ENCODE measurements at regions not wholly inside any gene's neighbourhood (a gene's known extent, or its start where the extent isn't known, plus 50 kb on each side); places are given as distances from the start of the nearest gene placed in this dataset.

GRCh38 chr16:19361587-19361986 lies 56.1 kb upstream of the TMC5 start:
- DNase-seq: no peak

DNA sequence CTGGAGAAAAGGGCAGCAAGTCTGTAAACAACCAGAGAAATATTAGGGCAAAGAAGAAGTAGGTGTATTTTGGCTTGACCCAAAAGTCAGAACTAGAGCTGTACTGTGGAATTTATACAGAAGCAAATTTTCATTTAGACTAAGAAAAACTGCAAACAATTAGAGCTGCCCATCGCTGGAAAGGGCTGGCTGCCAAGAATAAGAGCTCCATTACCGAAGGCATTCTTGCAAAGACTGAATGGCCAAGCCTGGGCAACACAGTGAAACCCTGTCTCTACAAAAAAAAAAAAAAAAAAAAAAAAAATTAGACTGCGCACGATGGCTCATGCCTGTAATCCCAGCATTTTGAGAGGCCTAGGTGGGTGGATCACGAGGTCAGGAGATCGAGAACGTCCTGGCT lies 53.9 kb upstream of the TMC5 start:
- peak in 32 of 58 donors; percentile 0 to 56 (median 18) for DNase-seq

- DNase-seq: no peak
Observed at GRCh38 chr16:19365486-19365885, 52.2 kb upstream of the TMC5 start.

DNA sequence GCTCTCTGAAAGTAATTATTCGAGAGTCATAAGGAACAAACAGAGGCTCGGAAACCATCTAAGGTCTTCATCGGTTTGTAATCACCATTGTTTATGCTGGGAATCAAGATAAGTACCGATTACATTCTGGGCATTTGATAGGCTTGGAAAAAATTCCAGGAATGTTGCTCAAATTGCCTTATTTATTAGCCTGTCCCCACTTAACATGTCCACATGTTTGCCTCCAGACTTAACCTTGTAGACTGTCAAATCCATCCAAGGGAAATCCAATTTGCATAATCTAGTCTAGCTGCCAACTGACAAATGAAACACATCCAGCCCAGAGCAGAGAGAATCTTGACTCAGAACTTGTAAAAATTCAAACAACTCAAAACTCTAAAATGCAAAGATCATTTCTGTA lies 51.3 kb upstream of the TMC5 start:
- no peak for DNase-seq

DNA sequence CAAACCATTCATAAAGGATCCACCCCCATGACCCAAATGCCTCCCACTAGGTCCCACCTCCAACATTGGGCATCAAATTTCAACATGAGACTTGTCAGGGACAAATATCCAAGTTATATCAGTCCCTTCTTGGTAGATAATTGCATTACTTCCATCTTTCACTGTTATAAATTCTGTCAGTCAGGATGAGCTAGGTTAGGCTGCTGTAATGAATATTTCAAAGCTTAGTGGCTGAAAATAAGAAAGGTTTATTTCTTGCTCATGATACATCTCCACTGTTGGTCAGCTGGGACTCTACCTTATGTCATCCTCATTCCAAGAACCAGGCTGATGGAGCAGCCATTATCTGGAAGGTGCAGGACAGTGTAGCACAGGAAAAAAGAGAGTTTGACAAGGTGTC lies 50.3 kb upstream of the TMC5 start:
- no peak for DNase-seq

Data from anterior cingulate cortex (tissue), 58 donors.